HG03045 (cell line): ENCODE measurements at regions not wholly inside any gene's neighbourhood (a gene's known extent, or its start where the extent isn't known, plus 50 kb on each side); places are given as distances from the start of the nearest gene placed in this dataset.

ENCODE experiments used
- ATAC-seq: cut with Tn5 transposase; IDR thresholded peaks from one replicate; pipeline ENCODE4 v1.9.1; 2021; ENCODE audit warnings: mild to moderate bottlenecking, moderate library complexity; ENCODE audit not compliant: unreplicated experiment

DNA sequence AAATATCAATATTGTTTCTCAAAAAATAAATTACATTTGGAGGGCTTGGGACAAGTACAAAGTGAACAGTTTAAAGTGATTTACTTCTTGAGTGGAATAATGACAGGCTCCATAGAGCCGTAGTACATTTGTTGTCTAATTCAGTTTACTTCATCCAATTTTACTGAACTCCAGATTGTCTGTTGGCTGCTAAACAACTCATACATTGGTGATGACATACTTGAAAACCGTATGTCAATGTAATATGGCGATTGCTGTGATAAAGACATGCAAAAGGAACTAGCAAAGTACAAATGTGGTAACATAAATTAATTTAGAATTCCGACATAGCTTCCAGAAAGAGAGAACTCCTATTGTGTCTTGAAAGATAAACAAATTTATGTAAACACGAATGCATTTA, 1197.5 kb upstream of the CDH18 start:
- no peak for ATAC-seq

GRCh38 chr5:21184581-21184980, 1196.6 kb upstream of the CDH18 start:
- no peak for ATAC-seq

GRCh38 chr5:21181609-21182125, 1193.7 kb upstream of the CDH18 start:
- ATAC-seq, result no peak

DNA sequence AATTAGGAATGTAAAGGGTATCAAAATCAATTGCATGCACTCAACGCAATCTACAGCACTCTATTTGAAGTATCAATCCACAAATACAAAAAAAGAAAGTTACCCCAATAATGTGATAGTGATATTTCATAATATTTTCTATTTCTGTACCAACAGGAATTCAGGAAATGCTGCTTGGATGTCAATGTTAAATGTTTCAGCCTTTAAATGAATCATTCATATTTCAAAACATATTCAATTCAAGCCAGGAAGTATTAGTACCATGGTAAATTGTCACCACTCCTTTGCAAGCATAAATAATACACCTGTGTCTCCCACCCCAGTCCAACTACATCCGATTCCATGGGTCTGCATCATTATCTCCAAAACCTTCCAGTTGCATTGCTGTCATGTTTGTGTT, 1185.5 kb upstream of the CDH18 start:
- ATAC-seq, result no peak

GRCh38 chr5:21173036-21173435, 1185.0 kb upstream of the CDH18 start:
- no peak for ATAC-seq

- ATAC-seq, result no peak
Measured at GRCh38 chr5:21171038-21171437, 1183.0 kb upstream of the CDH18 start.

DNA sequence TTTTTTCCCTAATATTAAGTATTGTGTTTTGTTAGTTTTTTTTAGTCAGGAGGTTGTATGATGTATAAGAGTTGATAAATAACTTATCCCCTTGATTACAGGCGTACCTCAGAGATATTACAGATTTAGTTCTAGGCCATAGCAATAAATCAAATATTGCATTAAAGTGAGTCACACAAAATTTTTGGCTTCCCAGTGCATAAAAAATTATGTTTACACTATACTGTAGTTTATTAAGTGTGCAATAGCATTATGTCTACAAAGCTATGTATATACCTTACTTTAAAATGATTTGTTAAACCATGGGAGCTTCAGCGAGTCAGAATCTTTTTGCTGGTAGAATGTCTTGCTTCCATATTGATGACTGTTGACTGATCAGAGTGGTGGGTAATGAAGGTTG, 1180.6 kb upstream of the CDH18 start:
- ATAC-seq, result no peak

DNA sequence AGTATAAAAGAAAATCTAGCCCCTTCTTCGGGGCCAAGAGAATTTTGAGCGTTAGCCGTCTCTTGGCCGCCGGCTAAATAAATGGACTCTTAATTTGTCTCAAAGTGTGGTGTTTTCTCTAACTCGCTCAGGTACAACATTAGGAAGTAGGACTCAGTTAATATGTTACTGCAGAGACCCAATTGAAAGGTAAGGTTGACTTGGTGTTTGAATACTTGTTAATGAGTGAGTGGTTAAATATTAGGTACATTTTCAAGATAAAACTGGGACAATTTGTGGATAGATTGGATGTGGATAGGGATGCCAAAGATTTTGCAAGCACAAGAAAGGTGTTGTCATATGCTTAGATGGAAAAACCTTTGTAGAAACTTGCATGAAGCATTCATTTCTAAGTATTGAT, 1177.3 kb upstream of the CDH18 start:
- no peak for ATAC-seq

DNA sequence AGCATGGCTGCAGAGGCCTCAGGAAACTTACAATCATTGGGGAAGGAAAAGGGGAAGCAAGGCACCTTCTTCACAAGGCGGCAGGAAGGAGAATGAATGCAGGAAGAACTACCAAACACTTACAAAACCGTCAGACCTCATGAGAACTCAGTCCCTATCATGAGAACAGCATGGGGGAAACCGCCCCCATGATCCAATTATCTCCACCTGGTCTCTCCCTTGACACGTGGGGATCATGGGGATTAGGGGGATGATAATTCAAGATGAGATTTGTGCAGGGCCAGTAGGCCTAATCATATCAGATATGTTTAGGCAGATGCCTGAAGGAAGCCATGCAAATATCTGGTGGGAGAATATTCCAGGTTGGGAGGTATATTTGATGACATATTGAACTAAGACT, 1176.4 kb upstream of the CDH18 start:
- ATAC-seq, result no peak

- ATAC-seq, result no peak
Measured at GRCh38 chr5:21159510-21160059, 1171.6 kb upstream of the CDH18 start.

DNA sequence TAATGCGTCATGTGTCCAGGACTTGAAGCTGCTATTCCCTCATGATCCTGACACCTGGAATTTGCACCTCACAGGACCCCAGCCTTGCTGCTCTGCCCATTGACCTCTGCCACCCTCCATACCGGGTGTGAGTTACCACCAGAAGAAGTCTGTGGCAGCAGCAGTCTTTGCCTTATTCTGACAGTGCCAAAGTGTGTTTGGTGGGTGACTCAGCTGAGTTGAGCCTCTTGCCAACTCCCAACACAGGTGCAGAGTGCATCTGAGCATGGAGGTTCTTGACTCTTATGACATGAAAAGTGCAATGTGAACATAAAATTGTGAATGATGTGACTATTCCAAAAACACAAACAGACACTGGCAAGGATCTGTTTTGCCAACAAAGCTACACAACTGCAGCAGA, 1166.5 kb upstream of the CDH18 start:
- ATAC-seq, result no peak

DNA sequence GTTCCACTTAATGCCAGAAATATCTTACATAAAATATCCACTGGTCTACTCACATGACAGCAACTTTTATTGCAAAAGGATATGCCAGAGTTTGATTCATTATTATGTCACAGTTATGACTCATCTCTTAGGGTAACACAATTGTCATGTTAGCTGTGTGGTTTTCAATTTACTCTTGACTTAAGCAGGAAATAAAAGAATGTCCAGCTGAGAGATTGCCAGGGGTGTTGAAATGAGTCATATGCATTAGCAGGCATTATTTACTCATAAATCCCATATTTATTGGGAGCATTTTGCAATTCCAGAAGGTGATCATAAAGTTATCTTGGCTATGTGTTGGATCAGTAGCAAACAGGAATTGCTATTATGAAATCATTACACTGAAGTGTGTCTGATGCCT, 1164.6 kb upstream of the CDH18 start:
- ATAC-seq, result no peak

DNA sequence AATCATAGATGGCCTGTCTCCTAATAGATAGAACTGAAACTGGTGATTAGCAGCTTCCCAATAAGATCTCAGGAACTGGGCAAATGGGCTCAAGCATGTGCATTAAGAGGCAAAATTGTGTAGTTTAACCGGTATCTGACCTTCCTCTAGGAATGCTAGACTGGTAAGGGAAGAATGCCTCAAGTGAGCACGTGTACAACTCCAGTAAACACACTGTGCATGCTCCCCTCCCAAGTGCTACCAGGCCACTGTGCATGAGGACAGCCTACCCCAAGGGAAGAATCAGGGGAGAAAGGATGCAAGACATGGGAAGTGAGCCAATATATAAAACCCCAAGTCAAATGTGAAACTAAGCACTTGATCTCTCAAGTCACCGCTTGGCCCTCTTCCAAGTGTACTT, 1157.4 kb upstream of the CDH18 start:
- ATAC-seq, result no peak

- no peak for ATAC-seq
Measured at GRCh38 chr5:21143686-21144085, 1155.7 kb upstream of the CDH18 start.

DNA sequence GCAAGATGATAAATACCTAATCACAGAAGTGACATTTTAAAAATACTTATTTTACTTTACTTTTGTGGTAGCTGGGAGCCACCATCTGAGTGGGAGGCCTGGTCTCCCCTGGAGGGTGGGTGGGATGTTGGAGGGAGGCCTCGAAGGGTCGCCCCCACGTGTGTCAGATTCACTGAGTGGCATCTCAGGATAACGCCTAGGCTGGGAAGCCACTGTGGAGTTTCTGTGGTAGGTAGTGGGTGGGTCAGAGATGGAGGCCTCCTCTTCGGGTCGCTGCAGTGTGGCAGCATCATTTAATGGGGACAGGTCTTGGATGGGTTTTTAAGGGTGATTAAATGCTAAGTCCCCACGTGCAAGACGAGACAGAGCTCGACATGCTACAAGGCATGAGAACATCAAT, 1154.8 kb upstream of the CDH18 start:
- ATAC-seq, result no peak

GRCh38 chr5:21140987-21141386, 1153.0 kb upstream of the CDH18 start:
- no peak for ATAC-seq

- no peak for ATAC-seq
Measured at GRCh38 chr5:21126236-21126635, 1138.2 kb upstream of the CDH18 start.

DNA sequence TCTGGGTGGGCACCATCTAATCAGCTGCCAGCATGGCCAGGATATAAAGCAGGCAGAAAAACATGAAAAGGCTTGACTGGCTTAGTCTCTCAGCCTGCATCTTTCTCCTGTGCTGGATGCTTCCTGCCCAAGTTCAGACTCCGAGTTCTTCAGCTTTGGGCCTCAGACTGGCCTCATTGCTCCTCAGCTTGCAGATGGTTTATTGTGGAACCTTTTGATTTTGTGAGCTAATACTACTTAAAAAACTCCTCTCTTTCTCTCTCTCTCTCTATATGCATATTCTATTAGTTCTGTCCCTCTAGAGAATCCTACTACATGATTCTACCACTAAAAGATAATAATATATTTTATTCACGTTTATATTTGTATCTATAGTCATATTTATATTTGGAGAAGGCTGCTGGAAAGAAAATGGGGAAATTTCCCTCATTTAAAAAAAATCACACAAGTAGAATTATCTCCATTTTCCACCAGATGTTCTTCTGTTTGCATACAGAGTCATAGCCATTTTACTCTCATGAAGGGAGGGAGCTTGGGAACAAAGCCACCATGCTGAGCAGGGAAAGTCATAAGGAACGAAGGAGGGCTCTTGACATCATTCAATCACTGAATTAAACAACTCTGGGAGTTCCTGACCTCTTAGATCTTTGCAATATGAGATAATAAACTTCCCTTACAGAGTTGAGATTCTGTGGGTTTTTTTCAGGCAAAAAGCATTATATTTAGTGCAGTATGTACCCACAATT, 1137.4 kb upstream of the CDH18 start:
- ATAC-seq, result no peak

DNA sequence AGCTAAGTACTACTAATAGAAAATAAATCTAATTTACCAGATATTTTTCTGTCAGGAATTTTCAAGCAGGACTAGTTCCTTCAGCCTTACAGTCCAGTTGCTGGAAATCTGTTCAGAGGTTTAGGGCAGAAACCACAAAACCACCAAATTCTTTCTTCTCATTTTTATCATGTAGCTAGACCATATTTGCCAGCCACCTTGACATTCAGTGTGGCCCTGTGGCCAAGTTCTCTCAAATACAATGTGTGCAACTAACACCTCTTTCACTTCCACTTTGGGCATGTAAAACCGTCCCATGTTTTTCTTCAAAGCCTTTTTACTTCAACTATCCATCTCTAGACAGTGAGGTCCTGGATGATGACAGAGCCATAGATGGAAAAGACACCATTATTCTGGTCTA, 1133.2 kb upstream of the CDH18 start:
- no peak for ATAC-seq

DNA sequence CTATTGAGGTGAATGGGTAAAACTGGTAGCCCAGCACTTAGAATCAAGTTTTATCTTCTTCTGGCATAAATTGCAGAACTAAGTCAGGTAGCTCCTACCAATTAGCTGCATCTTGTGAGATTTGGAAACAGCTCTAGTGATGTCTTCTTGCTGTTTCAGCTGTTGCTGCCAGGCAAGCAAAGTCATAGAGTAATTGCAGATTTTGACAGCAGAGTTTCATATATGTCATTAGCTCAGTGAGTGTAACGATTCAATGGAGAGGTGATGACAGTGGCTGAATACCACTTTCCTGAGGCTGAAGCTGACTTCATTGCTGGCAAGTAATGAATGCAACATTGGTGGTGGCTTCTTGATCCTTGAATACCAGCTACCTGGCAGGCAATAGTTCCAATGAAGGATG, 1109.7 kb upstream of the CDH18 start:
- no peak for ATAC-seq

- ATAC-seq, result no peak
Measured at GRCh38 chr5:21094619-21095018, 1106.6 kb upstream of the CDH18 start.

- ATAC-seq, result no peak
Measured at GRCh38 chr5:21087766-21088165, 1099.8 kb upstream of the CDH18 start.

DNA sequence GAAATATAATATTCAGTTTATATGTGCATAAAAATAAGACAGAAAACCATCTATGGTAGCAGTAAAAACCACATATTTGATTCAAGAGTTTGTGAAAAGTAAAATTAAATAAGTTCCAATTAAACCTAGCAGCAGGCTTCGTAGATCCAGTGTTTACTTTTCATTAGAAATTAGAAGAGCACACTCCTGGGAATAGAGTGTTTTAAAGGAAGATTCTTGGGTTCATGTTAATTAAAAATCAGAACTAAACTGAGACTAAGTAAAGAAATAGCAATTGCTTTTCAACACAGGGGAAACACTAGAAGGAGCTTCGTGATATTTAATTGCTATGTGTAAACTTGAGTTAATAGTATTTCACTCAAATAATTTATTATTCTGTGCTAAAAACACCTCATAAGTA, 1097.8 kb upstream of the CDH18 start:
- no peak for ATAC-seq
